Cardiac fibroblast (primary cell): ENCODE measurements at regions not wholly inside any gene's neighbourhood (a gene's known extent, or its start where the extent isn't known, plus 50 kb on each side); places are given as distances from the start of the nearest gene placed in this dataset.

Experiments
- DNase-seq, 2 donors: peaks; one replicate each; pipeline versions ENCODE4 v3.0.0 to v3.0.0-alpha.2; 2010; ENCODE audit warnings: low read depth in 2 of 2
- H3K4me3 ChIP-seq, 2 donors: replicated peaks in 1 of 2; 1 replicate in 1 of 2; 2 replicates in 1 of 2; pipeline ENCODE4 v1.5.1; 2011; ENCODE audit warnings: low read depth in 2 of 2, low read length in 2 of 2, mild to moderate bottlenecking in 2 of 2, moderate library complexity in 1 of 2
- CTCF ChIP-seq: IDR thresholded peaks from one replicate; pipeline ENCODE4 v1.5.1; 2011; ENCODE audit warnings: low read depth, mild to moderate bottlenecking, low read length, inconsistent platforms

- DNase-seq, result no peak
- H3K4me3 ChIP-seq, result no peak overlapping the region
- TF ChIP-seq CTCF, result no peak
Measured at GRCh38 chr2:217051416-217051815, 191.6 kb upstream of the TNP1 start.

DNA sequence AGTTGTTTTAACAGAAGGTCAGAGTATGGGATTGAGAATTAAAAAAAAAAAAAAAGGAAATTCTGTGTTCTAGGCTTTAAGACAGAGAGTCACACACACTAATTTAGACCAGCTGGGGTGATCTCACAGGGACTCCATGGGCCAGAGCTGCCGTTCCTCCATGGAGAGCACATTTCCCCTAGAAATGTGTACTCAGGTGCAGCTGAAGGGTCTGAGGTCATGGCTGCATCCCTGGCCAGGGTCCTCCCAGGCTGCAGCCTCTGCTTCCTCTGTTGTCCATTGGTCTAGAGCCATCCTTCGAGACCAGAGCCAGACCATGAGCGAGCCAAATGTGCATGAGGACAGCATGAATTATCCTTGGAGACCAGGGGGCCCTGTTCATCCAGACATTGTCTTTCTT, 190.1 kb upstream of the TNP1 start:
- TF ChIP-seq CTCF, result no peak
- DNase-seq, result no peak
- H3K4me3 ChIP-seq, result no peak overlapping the region

GRCh38 chr2:217049422-217049821, 189.6 kb upstream of the TNP1 start:
- no peak overlapping the region for H3K4me3 ChIP-seq
- DNase-seq, result no peak
- TF ChIP-seq CTCF, result no peak

- H3K4me3 ChIP-seq, result no peak overlapping the region
- no peak for TF ChIP-seq CTCF
- DNase-seq, result no peak
Measured at GRCh38 chr2:217048730-217049129, 188.9 kb upstream of the TNP1 start.

DNA sequence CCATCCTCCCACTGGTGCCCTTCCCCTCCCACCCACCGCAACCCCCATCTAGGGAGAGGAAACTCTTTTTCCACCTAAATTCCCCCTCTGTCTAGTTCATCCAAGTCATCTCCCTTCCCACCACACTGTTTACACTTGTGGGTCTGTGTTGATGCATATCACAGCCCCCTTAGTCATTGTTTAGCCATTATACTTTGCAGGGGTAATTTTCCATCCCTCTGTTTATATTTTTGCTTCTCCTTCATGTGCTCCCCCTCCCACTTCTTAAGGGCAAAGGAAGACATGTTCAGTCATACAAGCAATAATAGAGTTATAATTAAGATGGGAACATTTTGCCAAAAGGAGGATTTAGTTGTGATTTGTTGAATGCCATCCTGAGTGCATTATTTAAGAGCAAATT, 187.8 kb upstream of the TNP1 start:
- no peak for DNase-seq
- no peak for TF ChIP-seq CTCF
- H3K4me3 ChIP-seq, result no peak overlapping the region

GRCh38 chr2:217047209-217047608, 187.3 kb upstream of the TNP1 start:
- H3K4me3 ChIP-seq, result no peak overlapping the region
- DNase-seq, result no peak
- no peak for TF ChIP-seq CTCF

DNA sequence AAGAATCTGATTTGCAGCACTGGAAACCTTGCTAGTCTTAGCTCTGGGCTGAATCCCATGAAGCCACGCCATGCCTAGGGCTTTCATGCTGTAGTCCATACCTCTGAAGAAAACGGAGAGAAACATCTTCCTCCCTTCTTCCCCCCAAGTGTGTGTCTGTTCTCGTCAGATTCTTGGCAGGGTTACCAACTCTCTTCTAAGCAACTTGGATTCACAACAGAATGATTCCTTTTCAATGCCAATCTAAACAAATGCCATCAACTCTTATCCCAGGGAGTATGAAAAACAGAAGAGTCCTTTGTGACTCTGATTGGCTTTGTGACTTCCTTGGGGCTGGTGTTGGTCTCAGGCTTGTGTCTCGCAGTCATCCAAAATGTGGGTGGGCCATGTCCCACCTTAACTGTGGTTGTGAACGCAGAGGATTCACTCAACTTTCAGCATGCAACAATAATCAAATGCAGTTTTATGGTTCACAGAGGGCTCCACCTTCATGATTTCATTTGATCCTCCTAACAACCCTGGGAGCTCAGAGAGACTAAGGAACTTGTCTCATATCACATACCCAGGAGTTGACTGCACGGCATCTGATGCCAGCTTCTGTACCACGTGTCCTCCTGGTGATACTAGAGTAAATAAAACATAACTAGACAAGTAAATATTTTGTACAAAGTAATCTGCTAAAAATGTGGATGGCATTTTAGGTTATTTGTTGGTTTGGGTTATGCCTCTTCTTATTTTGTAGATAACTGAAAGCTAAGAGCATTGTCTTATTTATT, 186.0 kb upstream of the TNP1 start:
- H3K4me3 ChIP-seq, result no peak overlapping the region
- no peak for TF ChIP-seq CTCF
- peak; percentile 21 to 43 for DNase-seq
